Astrocyte (in vitro differentiated cells and primary cell): ENCODE measurements at regions not wholly inside any gene's neighbourhood (a gene's known extent, or its start where the extent isn't known, plus 50 kb on each side); places are given as distances from the start of the nearest gene placed in this dataset.

ENCODE experiments used
- DNase-seq: peaks from one replicate; pipeline ENCODE4 v3.0.0-alpha.2; 2010; ENCODE audit warnings: low read depth
- FAIRE-seq: peaks from 2 replicates; lab custom pipeline; 2011; peaks lifted over from hg19 to GRCh38; lab: Jason Lieb, UNC
- H2AFZ ChIP-seq: 2 replicates; pipeline ENCODE4 v1.6.0; 2012; ENCODE audit warnings: low read depth, low read length, inconsistent platforms
- H3K27ac ChIP-seq: 2 replicates; pipeline ENCODE4 v1.5.1; 2011; ENCODE audit warnings: low read depth, low read length, inconsistent platforms
- H3K27me3 ChIP-seq: 2 replicates; pipeline ENCODE4 v1.6.0; 2011; ENCODE audit warnings: low read length, inconsistent platforms; ENCODE audit not compliant: insufficient read depth
- H3K36me3 ChIP-seq: 2 replicates; pipeline ENCODE4 v1.5.1; 2011; ENCODE audit warnings: low read length, inconsistent platforms; ENCODE audit not compliant: insufficient read depth
- H3K4me1 ChIP-seq: 2 replicates; pipeline ENCODE4 v1.5.1; 2011; ENCODE audit warnings: low read length, inconsistent platforms; ENCODE audit not compliant: insufficient read depth
- H3K4me2 ChIP-seq: 2 replicates; pipeline ENCODE4 v1.6.0; 2012; ENCODE audit warnings: low read length, inconsistent platforms
- H3K4me3 ChIP-seq: 2 replicates; pipeline ENCODE4 v1.5.1; 2011; ENCODE audit warnings: low read depth, mild to moderate bottlenecking, low read length, inconsistent platforms; ENCODE audit not compliant: insufficient read depth
- H3K79me2 ChIP-seq: 2 replicates; pipeline ENCODE4 v1.6.0; 2012; ENCODE audit warnings: mild to moderate bottlenecking, low read length, inconsistent platforms; ENCODE audit not compliant: insufficient read depth
- H3K9ac ChIP-seq: 2 replicates; pipeline ENCODE4 v1.6.0; 2012; ENCODE audit warnings: mild to moderate bottlenecking, low read length, inconsistent platforms
- H3K9me3 ChIP-seq: 2 replicates; pipeline ENCODE4 v1.5.1; 2012; ENCODE audit warnings: low read depth, mild to moderate bottlenecking, low read length, inconsistent platforms; ENCODE audit not compliant: insufficient read depth
- H4K20me1 ChIP-seq: 2 replicates; pipeline ENCODE4 v1.6.0; 2012; ENCODE audit warnings: low read length, inconsistent platforms; ENCODE audit not compliant: insufficient read depth
- H3K27ac Mint-ChIP-seq: one replicate; pipeline ENCODE4 v1.8.0; 2021; ENCODE audit warnings: mild to moderate bottlenecking, mixed read lengths; ENCODE audit not compliant: unreplicated experiment
- H3K27me3 Mint-ChIP-seq: one replicate; pipeline ENCODE4 v1.8.0; 2021; ENCODE audit warnings: low read depth, mixed read lengths; ENCODE audit not compliant: unreplicated experiment
- H3K36me3 Mint-ChIP-seq: one replicate; pipeline ENCODE4 v1.8.0; 2021; ENCODE audit warnings: low read depth, mixed read lengths; ENCODE audit not compliant: unreplicated experiment
- H3K4me1 Mint-ChIP-seq: one replicate; pipeline ENCODE4 v1.8.0; 2021; ENCODE audit warnings: low read depth, mixed read lengths; ENCODE audit not compliant: unreplicated experiment
- H3K4me3 Mint-ChIP-seq: one replicate; pipeline ENCODE4 v1.8.0; 2021; ENCODE audit warnings: mild to moderate bottlenecking, moderate library complexity, mixed read lengths; ENCODE audit not compliant: unreplicated experiment
- H3K9me3 Mint-ChIP-seq: one replicate; pipeline ENCODE4 v1.8.0; 2021; ENCODE audit warnings: mild to moderate bottlenecking, mixed read lengths; ENCODE audit not compliant: unreplicated experiment
- EZH2 ChIP-seq: IDR thresholded peaks from 2 replicates; pipeline ENCODE4 v1.6.1; 2012; ENCODE audit warnings: mild to moderate bottlenecking, low read length, inconsistent platforms; ENCODE audit not compliant: insufficient read depth
- TF ChIP-seq, protein P1 (sequence below): IDR thresholded peaks from 2 replicates; pipeline ENCODE4 v1.5.1; 2011; ENCODE audit warnings: low read depth, mild to moderate bottlenecking, inconsistent platforms, low read length, moderate library complexity; ENCODE audit not compliant: insufficient read depth

DNA sequence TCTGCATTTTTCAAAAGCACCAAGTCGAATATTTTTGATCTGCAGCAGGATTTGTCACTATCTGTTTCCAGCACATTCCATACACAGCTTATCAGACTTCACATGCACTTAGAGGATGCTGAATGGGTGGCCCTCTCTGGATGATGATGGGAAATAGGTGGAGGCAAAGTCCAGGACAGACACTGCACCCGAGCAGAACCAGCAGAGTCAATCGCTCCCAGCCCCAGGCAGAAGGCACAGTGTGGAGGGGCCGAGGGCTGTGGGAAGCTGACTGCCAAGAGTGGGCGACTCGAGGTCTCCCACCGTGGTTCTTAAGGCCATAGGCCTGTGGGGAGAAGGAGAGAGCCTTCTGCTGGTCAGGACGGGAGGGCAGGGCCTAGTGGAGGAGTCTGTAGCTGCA, 490.2 kb upstream of the MGMT start:
- no peak for TF ChIP-seq EZH2
- TF ChIP-seq, protein P1, sequence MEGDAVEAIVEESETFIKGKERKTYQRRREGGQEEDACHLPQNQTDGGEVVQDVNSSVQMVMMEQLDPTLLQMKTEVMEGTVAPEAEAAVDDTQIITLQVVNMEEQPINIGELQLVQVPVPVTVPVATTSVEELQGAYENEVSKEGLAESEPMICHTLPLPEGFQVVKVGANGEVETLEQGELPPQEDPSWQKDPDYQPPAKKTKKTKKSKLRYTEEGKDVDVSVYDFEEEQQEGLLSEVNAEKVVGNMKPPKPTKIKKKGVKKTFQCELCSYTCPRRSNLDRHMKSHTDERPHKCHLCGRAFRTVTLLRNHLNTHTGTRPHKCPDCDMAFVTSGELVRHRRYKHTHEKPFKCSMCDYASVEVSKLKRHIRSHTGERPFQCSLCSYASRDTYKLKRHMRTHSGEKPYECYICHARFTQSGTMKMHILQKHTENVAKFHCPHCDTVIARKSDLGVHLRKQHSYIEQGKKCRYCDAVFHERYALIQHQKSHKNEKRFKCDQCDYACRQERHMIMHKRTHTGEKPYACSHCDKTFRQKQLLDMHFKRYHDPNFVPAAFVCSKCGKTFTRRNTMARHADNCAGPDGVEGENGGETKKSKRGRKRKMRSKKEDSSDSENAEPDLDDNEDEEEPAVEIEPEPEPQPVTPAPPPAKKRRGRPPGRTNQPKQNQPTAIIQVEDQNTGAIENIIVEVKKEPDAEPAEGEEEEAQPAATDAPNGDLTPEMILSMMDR: no peak
- H3K36me3 Mint-ChIP-seq: no peaks in the 10 kb centered on the region
- peaks cover 9% of the 10 kb centered on the region for H3K9me3 ChIP-seq

DNA sequence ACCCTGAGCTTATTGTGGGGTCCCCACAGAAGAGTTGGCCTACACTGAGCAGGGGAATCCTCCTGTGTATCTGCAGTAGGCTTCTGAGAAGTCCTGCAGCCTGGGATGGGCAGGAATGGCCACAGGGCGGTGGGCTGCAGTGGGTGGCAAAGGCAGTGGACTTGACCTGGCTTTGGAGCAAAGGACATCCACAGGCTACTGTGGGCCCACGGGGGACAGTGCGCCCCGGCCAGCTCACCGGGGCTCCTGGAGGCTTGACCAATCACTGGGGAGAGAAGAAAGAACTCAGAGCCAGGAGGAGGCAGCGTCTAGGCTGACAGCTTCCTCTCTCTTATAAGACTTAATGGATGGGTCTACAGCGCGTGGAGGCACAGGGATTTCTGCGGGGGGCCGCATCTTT, 488.8 kb upstream of the MGMT start:
- Histone ChIP-seq H3K27me3 (no peaks in the 10 kb centered on the region), H3K9ac (no peak overlapping the region), H3K79me2 (no peaks in the 10 kb centered on the region), H3K9me3 (peaks cover 9% of the 10 kb centered on the region), H3K4me3 (no peak overlapping the region), H4K20me1 (no peaks in the 10 kb centered on the region), H2AFZ (no peak overlapping the region), H3K4me2 (no peak overlapping the region), H3K27ac (no peak overlapping the region), H3K36me3 (no peaks in the 10 kb centered on the region), H3K4me1 (no peaks in the 10 kb centered on the region)
- no peak for DNase-seq
- H3K4me1 Mint-ChIP-seq: no peaks in the 10 kb centered on the region
- H3K27ac Mint-ChIP-seq: no peak overlapping the region
- peaks cover 8% of the 10 kb centered on the region for H3K27me3 Mint-ChIP-seq
- H3K9me3 Mint-ChIP-seq: no peaks in the 10 kb centered on the region
- H3K4me3 Mint-ChIP-seq: no peak overlapping the region
- no peaks in the 10 kb centered on the region for H3K36me3 Mint-ChIP-seq
- no peak for FAIRE-seq
- TF ChIP-seq, protein P1: no peak
- no peak for TF ChIP-seq EZH2

More for the DNA sequence above, 490.2 kb upstream of the MGMT start:
- no peaks in the 10 kb centered on the region for H3K4me1 Mint-ChIP-seq
- Histone ChIP-seq H3K27ac (no peak overlapping the region), H4K20me1 (no peaks in the 10 kb centered on the region), H3K4me2 (no peak overlapping the region), H3K4me3 (no peak overlapping the region), H3K27me3 (no peaks in the 10 kb centered on the region), H2AFZ (no peak overlapping the region), H3K4me1 (no peaks in the 10 kb centered on the region), H3K9ac (no peak overlapping the region), H3K79me2 (no peaks in the 10 kb centered on the region), H3K36me3 (no peaks in the 10 kb centered on the region)
- FAIRE-seq (no peak), DNase-seq (no peak)
- H3K27me3 Mint-ChIP-seq: peaks cover 8% of the 10 kb centered on the region
- H3K4me3 Mint-ChIP-seq: no peak overlapping the region
- H3K27ac Mint-ChIP-seq: no peak overlapping the region
- no peaks in the 10 kb centered on the region for H3K9me3 Mint-ChIP-seq

DNA sequence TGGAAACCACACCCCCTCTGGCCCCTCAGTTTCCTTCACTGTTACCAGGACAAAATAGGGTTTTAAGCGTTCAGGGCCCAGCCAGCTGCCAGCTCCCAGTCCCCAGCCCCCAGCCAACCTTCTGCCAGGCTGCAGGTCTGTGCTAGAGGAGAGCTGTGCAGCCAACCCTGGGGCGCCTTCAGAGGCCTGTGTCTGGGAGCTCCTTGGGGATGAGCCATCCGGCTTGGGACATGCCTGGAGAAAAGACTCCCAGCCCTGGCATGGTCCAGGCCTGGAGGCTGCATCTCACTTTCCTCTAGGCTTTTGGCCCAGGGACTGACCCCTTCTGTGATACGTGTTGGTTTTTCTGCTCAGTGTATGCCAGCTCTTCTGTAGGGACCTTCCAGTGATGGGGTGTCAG, 487.6 kb upstream of the MGMT start:
- no peaks in the 10 kb centered on the region for H4K20me1 ChIP-seq
- Mint-ChIP-seq H3K27me3 (peaks cover 11% of the 10 kb centered on the region), H3K27ac (no peak overlapping the region), H3K4me1 (no peaks in the 10 kb centered on the region), H3K4me3 (no peak overlapping the region), H3K36me3 (no peaks in the 10 kb centered on the region), H3K9me3 (no peaks in the 10 kb centered on the region)
- TF ChIP-seq, protein P1: no peak
- no peak for TF ChIP-seq EZH2
- peaks cover 9% of the 10 kb centered on the region for H3K9me3 ChIP-seq
- no peaks in the 10 kb centered on the region for H3K36me3 ChIP-seq
- no peak overlapping the region for H2AFZ ChIP-seq
- no peak overlapping the region for H3K9ac ChIP-seq
- FAIRE-seq (no peak), DNase-seq (no peak)
- H3K4me2 ChIP-seq: no peak overlapping the region
- H3K4me3 ChIP-seq: no peak overlapping the region
- H3K27me3 ChIP-seq: no peaks in the 10 kb centered on the region
- H3K27ac ChIP-seq: no peak overlapping the region
- H3K79me2 ChIP-seq: no peaks in the 10 kb centered on the region
- H3K4me1 ChIP-seq: no peaks in the 10 kb centered on the region
